Esophagus squamous epithelium (tissue), 5 donors: ENCODE measurements at regions not wholly inside any gene's neighbourhood (a gene's known extent, or its start where the extent isn't known, plus 50 kb on each side); places are given as distances from the start of the nearest gene placed in this dataset.

ENCODE experiments used
- DNase-seq: peaks from one replicate; lab custom pipeline; 2025; lab: John Stamatoyannopoulos, UW
- H3K27ac ChIP-seq, 4 donors: fragments of 200-600 bp; sonication (generic); one replicate each; pipeline ENCODE4 v1.5.1; 2016 to 2019; ENCODE audit warnings: mild to moderate bottlenecking in 1 of 4
- H3K27me3 ChIP-seq, 4 donors: fragments of 200-600 bp; sonication (generic); 1 replicate in 3 of 4; 2 replicates in 1 of 4; pipeline versions ENCODE4 v1.5.1 to v1.6.0; 2017 to 2021; ENCODE audit warnings: antibody characterized with exemption in 1 of 4
- H3K36me3 ChIP-seq, 3 donors: fragments of 200-600 bp; sonication (generic); one replicate each; pipeline ENCODE4 v1.5.1; 2016 to 2019
- H3K4me1 ChIP-seq, 3 donors: fragments of 200-600 bp; sonication (generic); one replicate each; pipeline ENCODE4 v1.5.1; 2017 to 2019
- H3K4me3 ChIP-seq, 4 donors: fragments of 200-600 bp; sonication (generic); 1 replicate in 3 of 4; 2 replicates in 1 of 4; pipeline ENCODE4 v1.5.1; 2016 to 2019; ENCODE audit warnings: mild to moderate bottlenecking in 2 of 4, moderate library complexity in 1 of 4
- H3K9me3 ChIP-seq, 3 donors: fragments of 200-600 bp; sonication (generic); one replicate each; pipeline ENCODE4 v1.5.1; 2016 to 2019
- CTCF ChIP-seq, 6 experiments: fragments of 450-650 bp in 4 of 6; fragments of 200-600 bp in 2 of 6; sonication (generic) in 2 of 6; IDR thresholded peaks; one replicate each; pipeline ENCODE4 v1.5.1; 2016 to 2019; ENCODE audit warnings: antibody characterized with exemption in 6 of 6, mild to moderate bottlenecking in 4 of 6, moderate library complexity in 4 of 6
- POLR2A ChIP-seq, 4 donors: fragments of 450-650 bp; IDR thresholded peaks; one replicate each; pipeline ENCODE4 v1.6.1; 2017; ENCODE audit warnings: antibody characterized with exemption in 4 of 4, mild to moderate bottlenecking in 4 of 4, moderate library complexity in 3 of 4
- WGBS, 2 donors: methylation state at CpG; one replicate each; pipeline ENCODE4 v1.1.5; 2018; 5-methylcytosine and 5-hydroxymethylcytosine counted together
- intact Hi-C: fragments of 100-400 bp; cut with DNase I; formaldehyde crosslinking; loops from one replicate; pipeline ENCODE4 v1.15.0; 2022
- donor health status: DM: yes; HTN: yes; CAD: no.

GRCh38 chr14:49310298-49310697 lies 275.9 kb downstream of the RPS29 start:
- Histone ChIP-seq H3K9me3 (no peaks in the 10 kb centered on the region), H3K27me3 (no peaks in the 10 kb centered on the region), H3K4me1 (no peaks in the 10 kb centered on the region), H3K4me3 (no peak overlapping the region), H3K27ac (no peak overlapping the region), H3K36me3 (no peaks in the 10 kb centered on the region)
- no peak for DNase-seq
- TF ChIP-seq POLR2A (IDR thresholded peaks at IDR 0.05), result no peak
- intact Hi-C loops, result no loop called here

GRCh38 chr14:49306152-49306751 lies 279.9 kb downstream of the RPS29 start:
- no peak overlapping the region for H3K4me3 ChIP-seq
- H3K27me3 ChIP-seq, result no peaks in the 10 kb centered on the region
- TF ChIP-seq POLR2A (IDR thresholded peaks at IDR 0.05) (no peak), CTCF (IDR thresholded peaks at IDR 0.05) (peak in 3 of 6 experiments; percentile 13 to 30 (median 20))
- H3K27ac ChIP-seq, result no peak overlapping the region
- intact Hi-C loops, result no loop called here
- H3K9me3 ChIP-seq, result no peaks in the 10 kb centered on the region
- WGBS, 2 donors, result 0 to 3% methylated on average over 1 of the region's 1 CpG
- no peaks in the 10 kb centered on the region for H3K36me3 ChIP-seq
- H3K4me1 ChIP-seq, result no peaks in the 10 kb centered on the region
- DNase-seq, result no peak

GRCh38 chr14:49303946-49304516 lies 282.1 kb downstream of the RPS29 start:
- H3K27ac ChIP-seq, result no peak overlapping the region
- H3K36me3 ChIP-seq, result no peaks in the 10 kb centered on the region
- WGBS, 2 donors, result 12 to 23% methylated on average over 5 of the region's 5 CpGs
- TF ChIP-seq CTCF (IDR thresholded peaks at IDR 0.05), result no peak
- TF ChIP-seq POLR2A (IDR thresholded peaks at IDR 0.05), result no peak
- H3K27me3 ChIP-seq, result no peaks in the 10 kb centered on the region
- intact Hi-C loops, result no loop called here
- DNase-seq, result no peak
- H3K4me1 ChIP-seq, result no peaks in the 10 kb centered on the region
- no peaks in the 10 kb centered on the region for H3K9me3 ChIP-seq
- H3K4me3 ChIP-seq, result no peak overlapping the region

- 44 to 58% methylated on average over 1 to 3 of the region's 3 CpGs for WGBS, 2 donors
- H3K36me3 ChIP-seq, result no peaks in the 10 kb centered on the region
- intact Hi-C loops, result no loop called here
- no peaks in the 10 kb centered on the region for H3K4me1 ChIP-seq
- no peak for DNase-seq
- no peaks in the 10 kb centered on the region for H3K27me3 ChIP-seq
- no peak overlapping the region for H3K27ac ChIP-seq
- no peaks in the 10 kb centered on the region for H3K9me3 ChIP-seq
- H3K4me3 ChIP-seq, result no peak overlapping the region
- no peak for TF ChIP-seq CTCF (IDR thresholded peaks at IDR 0.05)
- no peak for TF ChIP-seq POLR2A (IDR thresholded peaks at IDR 0.05)
These were observed 289.1 kb downstream of the RPS29 start for GRCh38 chr14:49297102-49297501.

GRCh38 chr14:49294621-49295148 lies 291.5 kb downstream of the RPS29 start:
- TF ChIP-seq POLR2A (IDR thresholded peaks at IDR 0.05), result no peak
- no peak for TF ChIP-seq CTCF (IDR thresholded peaks at IDR 0.05)
- intact Hi-C loops, result no loop called here
- DNase-seq, result no peak
- Histone ChIP-seq H3K4me1 (no peaks in the 10 kb centered on the region), H3K27ac (no peak overlapping the region), H3K27me3 (no peaks in the 10 kb centered on the region), H3K9me3 (no peaks in the 10 kb centered on the region), H3K36me3 (no peaks in the 10 kb centered on the region), H3K4me3 (no peak overlapping the region)
- WGBS, 2 donors, result 45 to 53% methylated on average over 5 of the region's 5 CpGs
